Suprapubic skin (tissue), 4 donors: ENCODE measurements at regions not wholly inside any gene's neighbourhood (a gene's known extent, or its start where the extent isn't known, plus 50 kb on each side); places are given as distances from the start of the nearest gene placed in this dataset.

Experiments used
- DNase-seq, 2 donors: peaks; one replicate each; pipeline ENCODE4 v3.0.0-alpha.2; 2019; ENCODE audit warnings: low spot score in 2 of 2
- H3K27ac ChIP-seq: fragments of 200-600 bp; sonication (generic); one replicate; pipeline ENCODE4 v1.5.1; 2019
- H3K27me3 ChIP-seq: fragments of 200-600 bp; sonication (generic); one replicate; pipeline ENCODE4 v1.5.1; 2019
- H3K36me3 ChIP-seq: fragments of 200-600 bp; sonication (generic); one replicate; pipeline ENCODE4 v1.5.1; 2019
- H3K4me1 ChIP-seq: fragments of 200-600 bp; sonication (generic); one replicate; pipeline ENCODE4 v1.5.1; 2019
- H3K4me3 ChIP-seq: fragments of 200-600 bp; sonication (generic); one replicate; pipeline ENCODE4 v1.5.1; 2019; ENCODE audit warnings: mild to moderate bottlenecking
- H3K9me3 ChIP-seq: fragments of 200-600 bp; sonication (generic); one replicate; pipeline ENCODE4 v1.5.1; 2019
- CTCF ChIP-seq, 2 donors: fragments of 200-600 bp in 1 of 2; fragments of 450-650 bp in 1 of 2; sonication (generic) in 1 of 2; IDR thresholded peaks; one replicate each; pipeline ENCODE4 v1.5.1; 2016 to 2019; ENCODE audit warnings: antibody characterized with exemption in 2 of 2, mild to moderate bottlenecking in 1 of 2, moderate library complexity in 1 of 2
- EP300 ChIP-seq: sonication (generic); formaldehyde crosslinking; IDR thresholded peaks from one replicate; pipeline ENCODE4 v1.6.1; 2017; ENCODE audit warnings: antibody characterized with exemption
- POLR2A ChIP-seq, 2 donors: fragments of 450-650 bp; IDR thresholded peaks; one replicate each; pipeline ENCODE4 v1.6.1; 2017; ENCODE audit warnings: antibody characterized with exemption in 2 of 2, mild to moderate bottlenecking in 2 of 2, moderate library complexity in 2 of 2
- POLR2AphosphoS5 ChIP-seq, 3 donors: sonication (generic); formaldehyde crosslinking; IDR thresholded peaks; one replicate each; pipeline ENCODE4 v1.6.1; 2017; ENCODE audit warnings: antibody characterized with exemption in 3 of 3
- WGBS: methylation state at CpG from one replicate; pipeline ENCODE4 v1.1.5; 2018; 5-methylcytosine and 5-hydroxymethylcytosine counted together

- DNase-seq = no peak
- Histone ChIP-seq H3K27me3 (no peaks in the 10 kb centered on the region), H3K4me3 (no peak overlapping the region), H3K27ac (peak overlapping the region; percentile 14), H3K36me3 (no peaks in the 10 kb centered on the region), H3K9me3 (no peaks in the 10 kb centered on the region), H3K4me1 (peaks cover 53% of the 10 kb centered on the region)
- TF ChIP-seq POLR2AphosphoS5 (IDR thresholded peaks at IDR 0.05) = no peak
- no peak for TF ChIP-seq POLR2A (IDR thresholded peaks at IDR 0.05)
- no peak for TF ChIP-seq EP300
- no peak for TF ChIP-seq CTCF (IDR thresholded peaks at IDR 0.05)
- WGBS = 46% methylated on average over 6 of the region's 6 CpGs
These were observed 566.7 kb upstream of the KLF4 start for GRCh38 chr9:108056084-108056804.

- peak overlapping the region; percentile 72 for H3K27ac ChIP-seq
- no peaks in the 10 kb centered on the region for H3K27me3 ChIP-seq
- 65% methylated on average over 3 of the region's 3 CpGs for WGBS
- no peak for DNase-seq
- H3K4me1 ChIP-seq = peaks cover 61% of the 10 kb centered on the region
- no peak overlapping the region for H3K4me3 ChIP-seq
- no peaks in the 10 kb centered on the region for H3K9me3 ChIP-seq
- no peak for TF ChIP-seq CTCF (IDR thresholded peaks at IDR 0.05)
- TF ChIP-seq EP300 = no peak
- no peak for TF ChIP-seq POLR2AphosphoS5 (IDR thresholded peaks at IDR 0.05)
- no peak for TF ChIP-seq POLR2A (IDR thresholded peaks at IDR 0.05)
- H3K36me3 ChIP-seq = no peaks in the 10 kb centered on the region
These were observed 564.6 kb upstream of the KLF4 start for GRCh38 chr9:108054131-108054630.

- H3K4me3 ChIP-seq = no peak overlapping the region
- no peaks in the 10 kb centered on the region for H3K27me3 ChIP-seq
- no peaks in the 10 kb centered on the region for H3K36me3 ChIP-seq
- peak; percentile 87 to 90 for DNase-seq
- TF ChIP-seq POLR2AphosphoS5 (IDR thresholded peaks at IDR 0.05) (peak in 1 of 3 donors; percentile 36), POLR2A (IDR thresholded peaks at IDR 0.05) (no peak)
- H3K27ac ChIP-seq = peak overlapping the region; percentile 72
- H3K9me3 ChIP-seq = no peaks in the 10 kb centered on the region
- peaks cover 67% of the 10 kb centered on the region for H3K4me1 ChIP-seq
- WGBS = 9% methylated on average over 12 of the region's 12 CpGs
These were observed 564.0 kb upstream of the KLF4 start for GRCh38 chr9:108053555-108054061.

GRCh38 chr9:108052431-108053080 is 563.0 kb upstream of the KLF4 start:
- no peak for DNase-seq
- Histone ChIP-seq H3K9me3 (no peaks in the 10 kb centered on the region), H3K27me3 (no peaks in the 10 kb centered on the region), H3K4me1 (peaks cover 62% of the 10 kb centered on the region), H3K27ac (peak overlapping the region; percentile 72), H3K4me3 (no peak overlapping the region), H3K36me3 (no peaks in the 10 kb centered on the region)
- 86% methylated on average over 7 of the region's 7 CpGs for WGBS
- no peak for TF ChIP-seq POLR2A (IDR thresholded peaks at IDR 0.05)
- no peak for TF ChIP-seq CTCF (IDR thresholded peaks at IDR 0.05)
- peak in 1 of 3 donors; percentile 8 for TF ChIP-seq POLR2AphosphoS5 (IDR thresholded peaks at IDR 0.05)

GRCh38 chr9:108050894-108051293 is 561.3 kb upstream of the KLF4 start:
- Histone ChIP-seq H3K27ac (no peak overlapping the region), H3K27me3 (no peaks in the 10 kb centered on the region), H3K9me3 (no peaks in the 10 kb centered on the region), H3K4me1 (peaks cover 50% of the 10 kb centered on the region), H3K36me3 (no peaks in the 10 kb centered on the region), H3K4me3 (no peak overlapping the region)
- DNase-seq = no peak
- TF ChIP-seq POLR2AphosphoS5 (IDR thresholded peaks at IDR 0.05) = no peak
- WGBS = 91% methylated on average over 4 of the region's 4 CpGs
